GM18951 (cell line): ENCODE measurements at regions not wholly inside any gene's neighbourhood (a gene's known extent, or its start where the extent isn't known, plus 50 kb on each side); places are given as distances from the start of the nearest gene placed in this dataset.

Experiments used
- POLR2A ChIP-seq: IDR thresholded peaks from 4 replicates; pipeline ENCODE4 v1.6.1; 2011; ENCODE audit warnings: mild to moderate bottlenecking; ENCODE audit not compliant: insufficient read length, insufficient read depth; ENCODE audit errors: extremely low read depth
- in situ Hi-C: fragments of 300-500 bp; cut with MboI; formaldehyde crosslinking; loops from one replicate; pipeline ENCODE4 v1.12.0; 2022; ENCODE audit warnings: low sequenced_read_pairs, mixed read lengths, inconsistent platforms; ENCODE audit not compliant: unreplicated experiment

- in situ Hi-C loops: no loop called here
- no peak for TF ChIP-seq POLR2A
Observed at GRCh38 chr4:36516522-36517095, 235.2 kb downstream of the DTHD1 start.

DNA sequence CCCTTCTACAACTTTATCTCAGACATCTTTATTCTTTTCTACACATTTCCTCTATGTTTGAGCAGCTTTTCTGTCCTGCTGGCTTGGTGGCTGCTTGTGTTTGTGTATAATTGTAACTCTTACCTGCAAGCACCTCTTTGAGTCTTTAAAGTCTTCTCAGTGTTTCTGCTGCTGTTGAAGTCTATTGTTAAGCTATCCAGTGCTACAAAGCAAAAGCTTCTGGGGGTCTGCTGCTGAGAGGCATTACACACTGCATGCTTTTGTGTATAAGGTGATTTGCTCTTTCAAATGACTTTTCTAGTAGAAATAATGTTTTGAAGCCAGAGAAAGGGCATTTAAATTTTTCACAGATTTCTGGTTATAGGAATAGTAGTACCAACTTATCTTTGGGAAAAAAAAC lies 241.8 kb downstream of the DTHD1 start:
- TF ChIP-seq POLR2A: no peak
- in situ Hi-C loops: no loop called here

- TF ChIP-seq POLR2A: no peak
- in situ Hi-C loops: no loop called here
Observed at GRCh38 chr4:36532670-36533379, 251.4 kb downstream of the DTHD1 start.

- in situ Hi-C loops: no loop called here
- no peak for TF ChIP-seq POLR2A
Observed at GRCh38 chr4:36533944-36534343, 252.5 kb downstream of the DTHD1 start.

DNA sequence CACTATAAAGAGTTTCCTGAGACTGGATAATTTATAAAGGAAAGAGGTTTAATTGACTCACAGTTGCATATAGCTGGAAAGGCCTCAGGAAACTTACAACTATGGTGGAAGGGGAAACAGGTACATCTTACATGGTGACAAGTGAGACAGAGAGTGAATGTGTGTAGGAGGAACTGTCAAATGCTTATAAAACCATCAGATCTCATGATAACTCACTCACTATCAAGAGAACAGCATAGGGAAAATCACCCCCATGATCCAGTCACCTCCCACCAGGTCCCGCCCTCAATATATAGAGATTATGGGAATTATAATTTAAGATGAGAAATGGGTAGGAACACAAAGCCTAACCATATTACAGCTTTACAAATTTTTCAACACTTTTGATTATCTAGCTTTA lies 266.0 kb downstream of the DTHD1 start:
- no peak for TF ChIP-seq POLR2A
- in situ Hi-C loops: no loop called here

DNA sequence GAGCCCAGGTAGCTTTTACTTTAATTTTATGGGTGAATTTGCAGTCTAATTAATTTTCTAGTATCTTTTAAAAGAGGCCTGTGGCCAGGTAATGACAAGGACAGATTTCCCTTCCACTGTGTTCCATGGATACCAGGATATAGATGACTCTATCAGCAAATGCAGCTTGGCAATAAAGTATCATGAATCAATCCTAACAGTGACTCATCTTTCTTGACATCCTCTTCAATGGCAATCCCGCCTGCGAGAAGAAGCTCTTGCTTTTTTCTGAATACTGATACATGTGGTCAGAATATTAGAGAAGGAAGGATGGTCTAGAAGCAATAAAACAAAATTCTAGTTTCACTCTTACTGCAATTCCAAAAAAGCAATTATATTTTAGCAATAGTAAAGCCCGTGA lies 267.8 kb downstream of the DTHD1 start:
- in situ Hi-C loops: no loop called here
- no peak for TF ChIP-seq POLR2A

- TF ChIP-seq POLR2A: no peak
- in situ Hi-C loops: no loop called here
Observed at GRCh38 chr4:36549992-36550391, 268.6 kb downstream of the DTHD1 start.

DNA sequence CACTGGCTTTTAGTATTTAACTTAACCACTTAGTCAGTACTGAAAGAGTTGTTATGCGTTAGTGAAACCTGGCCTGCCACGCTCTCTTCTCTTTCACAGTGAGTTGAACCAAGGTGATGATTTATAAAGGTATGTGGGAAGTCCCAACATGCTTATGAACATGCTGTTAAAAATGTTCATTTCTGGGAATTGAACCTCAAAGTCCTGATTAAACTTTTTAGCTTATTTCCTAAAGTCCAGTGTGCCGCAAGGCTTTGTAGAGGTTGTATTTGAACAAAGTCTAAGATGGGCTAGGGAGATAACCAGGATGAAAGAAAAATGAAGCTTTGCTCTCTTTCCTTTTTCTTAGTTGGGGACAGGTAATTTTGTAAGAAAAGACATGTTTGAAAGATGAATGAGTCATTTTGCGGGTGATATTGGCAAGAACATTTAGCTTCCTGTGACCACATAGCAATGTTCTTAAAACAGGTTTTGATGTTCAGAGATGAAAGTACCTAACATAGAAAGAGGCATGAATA lies 270.3 kb downstream of the DTHD1 start:
- in situ Hi-C loops: no loop called here
- no peak for TF ChIP-seq POLR2A

GRCh38 chr4:36553029-36553428 lies 271.6 kb downstream of the DTHD1 start:
- no peak for TF ChIP-seq POLR2A
- in situ Hi-C loops: no loop called here

DNA sequence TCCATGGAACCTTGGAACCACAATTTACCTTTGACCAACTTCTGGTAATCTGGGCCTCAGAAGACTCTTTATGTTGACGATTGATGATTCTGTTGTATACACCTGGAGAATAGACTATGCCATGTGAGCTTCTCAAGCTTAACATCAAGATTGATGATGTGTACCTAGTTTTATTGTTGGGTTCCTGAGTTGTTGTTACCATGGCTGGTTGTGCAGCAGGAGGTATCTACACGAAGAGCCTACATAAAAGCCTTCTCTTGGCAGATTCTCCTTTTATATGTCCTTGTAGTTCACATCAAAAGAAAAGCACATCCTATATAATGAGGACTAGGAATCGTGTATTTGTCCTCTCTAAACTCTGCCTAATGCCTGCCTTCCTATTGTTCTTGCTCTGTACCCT lies 272.0 kb downstream of the DTHD1 start:
- no peak for TF ChIP-seq POLR2A
- in situ Hi-C loops: no loop called here

- in situ Hi-C loops: no loop called here
- no peak for TF ChIP-seq POLR2A
Observed at GRCh38 chr4:36556984-36557383, 275.6 kb downstream of the DTHD1 start.

DNA sequence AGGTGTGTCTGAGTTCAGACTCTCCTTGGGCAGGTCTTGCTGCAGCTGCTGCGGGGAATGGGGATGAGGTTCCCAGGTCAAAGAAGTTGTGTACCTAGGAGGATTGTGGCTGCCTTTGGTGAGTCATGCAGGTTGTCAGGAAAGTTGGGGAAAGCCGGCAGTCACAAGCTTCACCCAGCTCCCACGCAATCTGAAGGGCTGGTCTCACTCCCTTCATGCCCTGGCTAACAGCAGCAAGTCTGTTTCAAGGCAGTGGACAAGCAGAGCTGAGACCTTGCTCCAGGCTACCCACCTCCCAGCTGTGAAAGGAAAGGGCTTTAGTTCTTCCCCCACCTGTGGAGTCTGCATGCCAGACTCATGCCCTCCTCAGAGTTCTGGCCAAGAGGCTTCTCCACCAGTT lies 287.2 kb downstream of the DTHD1 start:
- in situ Hi-C loops: no loop called here
- no peak for TF ChIP-seq POLR2A

GRCh38 chr4:36573441-36573840 lies 292.0 kb downstream of the DTHD1 start:
- in situ Hi-C loops: no loop called here
- TF ChIP-seq POLR2A: no peak

DNA sequence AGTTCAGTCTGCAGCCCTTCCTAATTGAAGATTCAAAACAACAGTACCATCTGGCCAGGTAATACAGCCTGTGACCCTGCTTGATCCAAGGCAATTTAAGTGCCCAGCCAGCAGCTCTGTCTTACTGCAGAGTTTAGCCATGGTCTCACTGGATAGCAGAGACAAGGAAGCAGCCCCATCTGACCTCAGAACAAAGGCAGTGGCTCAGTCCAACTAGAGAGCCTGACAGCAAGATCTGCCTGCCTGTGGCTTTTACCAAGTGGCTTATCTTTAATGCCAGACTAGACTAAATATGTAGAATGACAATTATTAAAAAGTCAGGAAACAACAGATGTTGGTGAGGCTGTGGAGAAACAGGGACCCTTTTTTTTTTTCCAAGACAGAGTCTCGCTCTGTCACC lies 293.4 kb downstream of the DTHD1 start:
- in situ Hi-C loops: no loop called here

More for the DNA sequence above, 293.4 kb downstream of the DTHD1 start:
- TF ChIP-seq POLR2A: no peak
